ENCODE measurements at regions not wholly inside any gene's neighbourhood (a gene's known extent, or its start where the extent isn't known, plus 50 kb on each side); places are given as distances from the start of the nearest gene placed in this dataset.

DNA sequence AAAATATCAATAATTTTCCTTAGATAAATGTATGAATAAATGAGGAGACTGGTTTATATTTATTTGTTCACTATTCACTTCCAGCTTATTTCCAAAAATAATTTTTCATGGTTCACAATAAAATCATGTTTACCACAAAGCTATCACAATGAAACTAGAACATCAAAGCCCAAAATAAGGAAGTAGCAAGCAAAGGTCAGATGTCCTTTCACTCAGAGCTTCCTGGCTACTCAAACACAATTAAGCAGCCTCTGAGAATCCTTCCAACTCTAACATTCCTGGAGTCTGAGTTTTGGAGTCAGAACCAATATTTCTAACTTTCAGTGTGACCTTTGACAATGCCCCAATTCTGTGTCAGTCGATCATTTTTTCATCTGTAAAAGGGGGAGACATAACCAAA lies 527.0 kb downstream of the SOX6 start:
- peaks cover 9% of the 10 kb centered on the region for H3K27me3 Mint-ChIP-seq (ENCODE audit: insufficient read depth)
- DNase-seq: no peak
- H3K4me1 Mint-ChIP-seq (ENCODE audit: low read depth): peaks cover 9% of the 10 kb centered on the region; the same call in 1 of the 2 replicates
- no peaks in the 10 kb centered on the region for H3K36me3 Mint-ChIP-seq (ENCODE audit: low read depth)
- no peak overlapping the region for H3K27ac Mint-ChIP-seq
- no peak for TF ChIP-seq CTCF (IDR thresholded peaks at IDR 0.05)
- no peak overlapping the region for H3K4me3 Mint-ChIP-seq
- H3K9me3 Mint-ChIP-seq: peaks cover 4% of the 10 kb centered on the region; the same call in 1 of the 2 replicates

DNA sequence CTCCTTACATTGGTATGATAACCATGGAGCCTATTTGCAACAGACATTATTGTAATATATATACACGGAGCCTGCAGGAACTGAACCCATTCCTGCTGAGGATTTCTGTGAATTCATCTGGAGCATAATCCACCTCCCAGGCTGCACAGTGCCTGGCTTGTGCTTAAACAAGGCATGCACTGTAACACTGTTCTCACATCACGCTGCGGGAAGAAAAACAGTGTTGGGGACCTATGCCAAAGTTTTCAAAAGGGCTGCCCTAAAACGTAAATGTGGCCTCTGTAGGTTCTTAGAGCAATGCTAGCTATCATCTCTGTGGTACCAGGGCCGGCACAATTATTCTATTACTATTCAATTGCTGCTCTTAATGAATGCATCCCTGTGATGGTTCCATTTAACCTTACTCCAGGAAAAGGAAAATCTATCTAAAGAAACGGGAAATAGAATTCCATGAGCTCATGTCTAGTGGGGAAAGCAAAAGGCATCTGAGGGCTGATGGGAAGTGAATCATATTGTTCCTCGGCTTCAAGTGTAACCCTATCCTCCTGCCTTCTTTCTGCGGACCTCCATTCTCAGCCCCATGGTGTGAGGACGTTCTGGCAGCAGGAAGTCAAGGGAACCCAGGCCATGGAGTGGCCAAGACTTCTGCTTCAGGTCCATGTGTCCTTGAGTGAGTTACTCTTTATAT lies 525.5 kb downstream of the SOX6 start:
- H3K9me3 Mint-ChIP-seq: peaks cover 4% of the 10 kb centered on the region; the same call in 1 of the 2 replicates
- H3K27ac Mint-ChIP-seq: no peak overlapping the region
- H3K4me1 Mint-ChIP-seq (ENCODE audit: low read depth): peaks cover 8% of the 10 kb centered on the region; the same call in 1 of the 2 replicates

DNA sequence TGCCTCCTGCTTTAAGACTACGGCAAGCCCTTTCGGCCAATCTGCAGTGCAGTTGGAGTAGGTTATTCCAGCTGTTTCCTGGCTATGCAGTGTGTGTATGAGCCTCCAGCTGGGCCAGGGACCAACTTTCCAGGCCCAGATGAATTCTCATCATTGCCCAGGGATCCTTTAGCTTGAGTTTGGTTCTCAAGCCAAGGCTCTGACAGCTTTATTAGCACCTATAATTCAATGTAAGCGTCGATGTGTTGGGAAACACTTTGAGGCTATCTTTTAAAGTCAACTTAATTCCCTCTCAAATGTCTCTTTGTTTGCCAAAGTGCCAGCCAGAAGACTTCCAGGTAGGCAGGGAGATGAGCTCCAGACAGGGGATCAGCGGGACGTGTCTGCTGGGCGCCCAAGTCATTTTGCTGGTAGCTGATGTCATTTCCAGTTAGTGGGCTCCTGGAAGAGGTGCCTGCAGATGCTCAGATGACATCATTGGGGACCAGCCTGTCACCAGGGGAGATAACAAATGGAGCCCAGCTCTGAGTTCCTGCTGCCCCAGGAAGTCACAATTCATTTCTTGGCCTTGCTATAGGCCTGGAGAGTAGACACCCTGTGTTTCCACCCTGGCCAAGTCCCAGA lies 520.4 kb downstream of the SOX6 start:
- Mint-ChIP-seq H3K4me1 (ENCODE audit: low read depth) (no peaks in the 10 kb centered on the region), H3K9me3 (peaks cover 9% of the 10 kb centered on the region; the same call in 1 of the 2 replicates), H3K27me3 (ENCODE audit: insufficient read depth) (peaks cover 2% of the 10 kb centered on the region; the same call in 1 of the 2 replicates), H3K4me3 (no peak overlapping the region), H3K36me3 (ENCODE audit: low read depth) (peaks cover 4% of the 10 kb centered on the region; the same call in 1 of the 2 replicates), H3K27ac (no peak overlapping the region)
- no peak for TF ChIP-seq CTCF (IDR thresholded peaks at IDR 0.05)
- DNase-seq: no peak

More for the DNA sequence above, 525.5 kb downstream of the SOX6 start:
- Mint-ChIP-seq H3K4me3 (no peak overlapping the region), H3K36me3 (ENCODE audit: low read depth) (no peaks in the 10 kb centered on the region), H3K27me3 (ENCODE audit: insufficient read depth) (peaks cover 9% of the 10 kb centered on the region)
- TF ChIP-seq CTCF (IDR thresholded peaks at IDR 0.05): no peak
- DNase-seq: no peak

DNA sequence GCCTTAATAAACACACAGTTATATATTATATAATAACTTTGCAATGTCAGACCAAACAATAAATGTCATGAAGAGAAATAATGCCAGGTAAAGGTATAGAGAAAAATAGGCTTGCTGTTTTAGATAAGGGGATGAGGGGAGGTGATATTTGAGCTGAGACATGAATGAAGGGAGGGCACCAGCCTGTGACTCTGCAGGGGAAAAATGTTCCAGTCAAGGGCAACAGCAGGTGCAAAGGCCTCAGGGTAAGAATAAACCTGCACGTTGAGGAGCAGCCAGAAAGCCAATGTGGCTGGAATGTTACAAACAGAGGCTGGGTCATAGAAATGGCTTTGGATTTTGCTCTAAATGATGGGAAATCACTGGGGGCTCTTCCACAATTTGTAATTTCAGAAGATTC lies 519.6 kb downstream of the SOX6 start:
- no peak overlapping the region for H3K4me3 Mint-ChIP-seq
- H3K36me3 Mint-ChIP-seq (ENCODE audit: low read depth): peaks cover 4% of the 10 kb centered on the region; the same call in 1 of the 2 replicates
- H3K9me3 Mint-ChIP-seq: peaks cover 9% of the 10 kb centered on the region; the same call in 1 of the 2 replicates
- TF ChIP-seq CTCF (IDR thresholded peaks at IDR 0.05): no peak
- peaks cover 3% of the 10 kb centered on the region; the same call in 1 of the 2 replicates for H3K27me3 Mint-ChIP-seq (ENCODE audit: insufficient read depth)
- DNase-seq: no peak
- H3K27ac Mint-ChIP-seq: no peak overlapping the region
- no peaks in the 10 kb centered on the region for H3K4me1 Mint-ChIP-seq (ENCODE audit: low read depth)

GRCh38 chr11:15837901-15838489 lies 518.4 kb downstream of the SOX6 start:
- H3K4me3 Mint-ChIP-seq: no peak overlapping the region

More at GRCh38 chr11:15837901-15838489, 518.4 kb downstream of the SOX6 start:
- DNase-seq: no peak
- H3K9me3 Mint-ChIP-seq: peaks cover 9% of the 10 kb centered on the region; the same call in 1 of the 2 replicates
- H3K27me3 Mint-ChIP-seq (ENCODE audit: insufficient read depth): peaks cover 7% of the 10 kb centered on the region; the same call in 1 of the 2 replicates
- no peak overlapping the region for H3K27ac Mint-ChIP-seq
- TF ChIP-seq CTCF (IDR thresholded peaks at IDR 0.05): no peak
- H3K36me3 Mint-ChIP-seq (ENCODE audit: low read depth): peaks cover 4% of the 10 kb centered on the region; the same call in 1 of the 2 replicates
- no peaks in the 10 kb centered on the region for H3K4me1 Mint-ChIP-seq (ENCODE audit: low read depth)

Data from HFFc6 (cell line).